C1 segment of cervical spinal cord (tissue), 14 donors: ENCODE measurements at regions not wholly inside any gene's neighbourhood (a gene's known extent, or its start where the extent isn't known, plus 50 kb on each side); places are given as distances from the start of the nearest gene placed in this dataset.
A peak's percentile ranks its signal among the peaks of the same experiment; 100 is the strongest.

ENCODE experiments used
- DNase-seq, 14 donors: peaks; one replicate each; lab custom pipeline; 2025; lab: John Stamatoyannopoulos, UW

DNA sequence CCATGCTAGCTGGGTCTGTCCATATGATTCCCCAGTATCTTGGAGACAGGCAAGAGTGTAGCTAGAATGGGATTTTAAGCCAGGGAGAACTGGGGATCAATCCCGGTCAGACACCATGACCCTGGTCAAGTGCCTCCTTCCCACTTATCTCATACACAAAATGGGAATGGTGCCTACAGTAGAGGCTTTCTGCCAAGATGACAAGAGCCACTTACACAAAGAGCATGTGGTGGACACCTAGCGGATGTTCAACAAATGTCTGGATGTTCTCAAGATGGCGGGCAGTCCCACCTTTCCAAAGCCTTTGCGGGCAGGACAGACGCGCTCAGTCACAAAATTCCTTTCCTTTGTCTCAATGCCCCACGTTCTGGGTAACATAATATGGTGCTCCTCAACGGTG, 57.3 kb downstream of the MAF start:
- no peak for DNase-seq

DNA sequence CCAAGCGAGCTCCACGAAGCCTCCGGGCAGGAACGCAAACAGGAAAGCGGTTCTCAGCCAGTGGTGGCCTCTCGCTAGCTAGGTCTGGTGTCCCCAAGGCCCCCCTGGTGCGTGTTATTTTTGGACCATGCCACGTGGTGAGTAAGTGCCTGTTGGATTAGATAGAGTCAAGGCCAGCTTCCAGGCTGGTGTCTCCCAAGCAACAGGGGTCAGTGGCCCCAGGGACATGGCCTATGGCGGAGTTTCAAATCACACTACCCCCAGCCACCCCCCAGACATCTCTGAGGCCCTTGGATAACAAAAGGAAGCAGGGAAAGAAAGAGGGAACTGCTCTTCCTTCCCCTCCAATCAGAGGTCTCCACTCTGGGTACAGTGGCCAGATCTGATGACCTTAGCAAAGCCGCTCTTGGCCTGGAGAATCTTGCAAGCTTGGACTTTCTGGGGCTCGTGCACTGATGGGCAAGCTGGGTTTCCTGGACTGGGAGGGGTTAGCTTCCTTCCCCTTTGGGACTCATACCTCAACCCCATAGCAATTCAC, 58.2 kb downstream of the MAF start:
- peak in 8 of 14 donors; percentile 29 to 70 (median 52) for DNase-seq

DNA sequence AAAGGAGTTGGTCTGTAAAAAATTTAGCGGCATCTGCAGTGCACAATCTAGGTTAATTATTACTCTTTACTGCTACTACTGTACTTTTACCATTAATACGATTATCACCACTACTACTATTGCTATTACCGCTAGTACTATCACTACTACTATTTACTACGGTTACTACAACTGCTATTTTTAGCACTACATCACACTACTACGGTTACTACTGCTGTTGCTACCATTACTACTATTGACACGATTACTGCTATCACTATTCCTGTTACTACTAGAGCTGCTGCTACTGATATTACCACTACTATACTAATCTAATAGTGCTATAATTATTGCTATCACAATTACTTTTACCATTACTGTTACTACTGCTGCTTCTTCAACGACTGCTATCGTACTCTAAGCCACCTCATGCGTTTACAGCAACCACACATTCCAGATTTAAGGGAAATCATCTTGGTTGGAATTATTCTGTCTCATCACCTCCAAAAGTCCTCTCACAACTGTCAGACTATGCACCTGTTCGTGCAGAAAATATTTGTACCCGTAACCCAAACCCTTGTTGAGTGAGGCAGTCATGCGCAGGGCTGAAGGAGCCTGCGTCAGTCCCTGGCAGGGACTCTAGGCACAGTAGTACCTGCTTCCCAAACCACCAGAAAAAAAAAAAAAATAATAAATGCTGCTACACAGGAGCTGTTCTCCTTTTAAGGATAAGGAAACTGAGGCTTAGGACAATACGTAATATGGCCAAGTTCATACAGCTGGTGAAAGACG, 59.5 kb downstream of the MAF start:
- no peak for DNase-seq

DNA sequence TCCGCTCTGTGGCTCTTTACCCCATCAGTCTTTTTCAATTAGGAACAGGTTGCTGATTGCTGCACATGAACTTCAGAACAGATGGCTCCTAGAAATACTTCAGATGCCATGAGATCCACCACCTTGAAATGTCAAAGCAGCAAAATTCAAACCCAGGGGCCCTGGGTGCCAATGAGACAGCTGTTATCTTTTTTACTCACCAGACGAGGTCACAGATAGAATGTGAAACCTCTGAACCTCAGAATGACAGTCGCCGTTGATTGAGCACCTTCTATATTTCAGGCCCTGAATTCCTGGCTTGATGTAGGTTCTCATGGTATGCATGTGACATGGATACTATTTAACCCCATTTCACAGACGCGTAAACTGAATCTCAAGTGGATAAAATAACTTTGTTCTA, 63.0 kb downstream of the MAF start:
- DNase-seq = no peak

DNA sequence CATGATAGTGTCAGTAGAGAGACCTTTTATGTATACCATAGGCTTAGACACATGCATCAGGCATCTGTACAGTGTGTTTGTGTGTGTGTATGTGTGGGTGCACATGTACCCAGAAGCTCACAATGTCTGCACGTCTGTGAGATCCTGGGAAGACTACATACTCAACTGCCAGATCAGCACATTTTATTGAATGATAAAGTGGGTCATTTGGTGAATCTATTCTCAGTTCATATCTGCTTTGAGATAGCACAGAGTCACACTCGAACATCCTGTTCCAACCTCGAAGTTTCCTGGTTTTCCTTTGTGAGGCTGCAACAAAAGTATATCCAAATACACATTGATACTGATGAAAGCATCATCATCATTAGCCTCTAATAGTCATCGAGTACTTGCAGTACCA, 63.6 kb downstream of the MAF start:
- DNase-seq = no peak

DNA sequence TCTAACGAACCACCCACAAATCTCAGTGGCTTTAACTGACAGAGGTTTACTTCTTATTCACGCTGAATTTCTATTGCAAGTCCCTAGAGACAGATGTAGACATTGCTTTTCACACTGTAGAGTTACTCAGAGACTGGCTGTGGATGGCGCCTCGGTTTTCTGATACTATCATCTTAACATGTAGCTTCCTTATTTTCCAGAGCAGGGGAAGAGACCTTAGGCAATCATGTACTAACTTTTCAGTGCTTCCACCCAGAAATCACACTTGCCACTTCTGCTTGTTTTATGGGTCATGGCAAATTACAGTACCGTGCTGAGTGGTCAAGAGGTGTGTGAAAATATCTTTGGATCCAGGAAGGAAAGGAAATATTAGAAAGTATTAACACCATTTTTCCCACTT, 65.4 kb downstream of the MAF start:
- DNase-seq = peak in 1 of 14 donors; percentile 3

DNA sequence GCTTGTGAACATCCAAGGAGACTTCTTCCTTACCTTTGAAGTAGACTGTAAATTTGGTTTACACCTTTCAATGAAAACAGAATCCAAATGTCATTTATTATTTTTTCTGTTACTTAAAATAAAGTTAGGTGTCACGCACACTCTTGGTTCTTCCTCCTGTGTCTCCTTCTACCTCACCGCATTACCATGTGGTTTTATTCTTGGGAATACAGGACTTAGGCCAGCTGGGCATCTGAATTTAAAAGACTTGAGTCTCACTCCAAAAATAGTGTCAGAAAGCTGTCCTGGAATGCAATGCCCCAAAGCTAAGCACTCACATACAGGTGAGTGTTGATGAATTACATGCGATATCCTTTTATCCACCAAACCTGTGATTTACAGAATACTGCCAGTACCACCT, 66.4 kb downstream of the MAF start:
- DNase-seq = no peak

DNA sequence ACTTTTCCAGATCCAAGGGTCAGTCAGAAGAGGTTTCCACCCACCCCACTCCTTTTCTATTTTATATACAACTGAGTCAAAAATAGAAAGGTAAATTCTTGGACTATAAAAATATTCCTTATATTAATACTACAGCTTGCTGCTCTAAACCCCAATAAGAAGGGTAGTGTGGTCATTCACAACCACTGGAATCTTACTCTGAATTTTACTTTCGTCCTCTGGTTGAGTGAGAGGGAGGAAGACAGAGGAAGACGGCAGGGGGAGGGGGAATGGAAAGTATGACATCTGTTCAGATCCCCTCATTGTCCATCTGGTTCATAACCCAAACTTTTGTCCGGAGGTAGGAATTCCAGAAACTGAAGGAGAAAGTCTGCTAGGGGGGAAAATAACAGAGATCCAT, 67.2 kb downstream of the MAF start:
- no peak for DNase-seq

DNA sequence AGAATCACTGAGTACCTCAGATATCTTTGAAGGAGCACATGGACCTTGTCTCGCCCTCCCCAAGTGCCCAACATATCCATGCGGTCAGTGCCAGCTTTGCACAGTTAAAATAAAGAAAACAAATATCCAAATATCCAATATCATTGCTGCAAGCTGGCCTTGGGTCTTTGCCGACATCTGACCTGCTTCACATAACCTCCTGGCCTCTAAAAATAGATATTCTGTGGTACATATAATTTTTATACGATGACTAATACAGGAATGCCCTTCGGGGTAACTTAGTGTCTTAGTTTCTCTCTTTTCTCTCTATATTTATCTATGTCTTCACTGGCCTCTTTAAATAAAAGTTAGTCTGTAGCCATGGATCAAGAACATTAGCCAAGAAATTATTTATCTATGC, 67.8 kb downstream of the MAF start:
- DNase-seq = no peak

DNA sequence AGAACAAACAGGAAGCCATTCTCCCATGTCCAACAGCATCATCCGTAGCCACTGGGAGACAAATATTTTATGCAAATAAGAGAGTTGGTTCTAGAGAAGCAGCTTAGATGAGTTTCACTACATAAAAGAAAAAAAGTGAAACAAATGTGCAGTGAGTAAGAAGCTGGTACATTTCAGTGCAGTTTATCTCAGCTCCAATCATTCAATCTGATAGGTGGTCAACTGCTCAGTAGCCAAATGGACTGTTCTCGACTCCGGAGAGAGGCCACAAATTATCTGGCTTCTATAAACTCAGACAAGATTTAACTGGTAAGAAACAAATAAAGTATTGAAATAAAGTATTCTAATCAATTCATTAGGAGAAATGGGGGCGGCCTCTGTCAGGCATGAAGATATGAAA, 68.3 kb downstream of the MAF start:
- no peak for DNase-seq

DNA sequence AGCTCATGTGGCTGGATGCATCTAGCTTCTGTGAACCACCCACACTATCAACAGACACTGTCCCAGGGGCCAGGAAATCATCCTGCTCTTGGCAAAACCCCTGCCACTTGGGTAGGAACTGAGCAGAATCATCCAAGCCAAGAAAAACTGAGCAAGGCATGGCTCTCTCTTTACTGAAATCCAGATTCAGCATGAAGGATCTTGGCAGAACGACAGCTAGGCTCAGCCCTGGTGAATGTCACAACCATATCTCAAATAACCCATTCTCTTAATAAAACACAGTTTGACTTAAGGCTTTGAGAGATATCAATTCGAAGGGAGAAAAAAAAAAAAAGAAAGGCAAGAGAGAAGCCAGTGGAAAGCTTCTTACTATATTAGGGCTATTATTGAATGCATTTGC, 72.2 kb downstream of the MAF start:
- peak in 2 of 14 donors; percentile 2 to 45 for DNase-seq

DNA sequence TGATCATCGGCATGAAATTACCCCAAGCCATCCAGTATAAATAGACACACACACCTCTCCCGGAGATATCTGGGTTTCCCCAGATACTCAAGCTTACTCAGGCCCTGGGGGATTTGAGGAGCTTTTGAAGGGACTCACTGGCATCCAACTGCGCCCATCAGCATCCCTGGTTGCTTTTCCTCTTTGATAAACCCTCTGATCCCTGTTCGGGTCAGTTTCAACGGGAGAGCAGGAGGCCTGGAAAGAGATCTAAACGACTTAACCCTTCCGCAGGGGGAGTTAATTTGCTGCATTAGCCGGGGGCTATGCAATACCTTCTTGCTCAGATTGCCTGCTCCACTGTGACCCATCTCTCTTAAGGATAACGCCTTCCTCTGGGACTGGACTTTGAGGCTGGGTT, 76.6 kb downstream of the MAF start:
- no peak for DNase-seq

DNA sequence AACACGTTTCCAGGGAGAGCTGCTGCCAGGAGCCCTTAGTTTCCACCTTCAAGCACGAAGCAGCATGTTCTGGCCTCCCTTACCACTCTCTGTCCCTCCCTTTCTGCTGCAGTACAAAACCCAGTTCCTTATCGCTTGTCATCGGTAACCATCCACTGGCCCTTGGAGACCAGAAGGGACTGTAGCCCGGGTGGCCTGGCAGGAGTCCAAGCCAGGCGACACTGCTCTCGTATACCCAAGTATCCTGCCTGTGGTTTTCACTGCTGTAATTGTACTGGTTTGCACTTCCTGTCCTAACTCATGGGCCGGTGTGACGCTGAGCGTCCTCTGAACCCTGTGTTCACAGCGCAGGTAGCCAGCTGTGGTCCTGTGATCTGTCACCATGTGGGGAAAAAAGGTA, 81.1 kb downstream of the MAF start:
- peak in 2 of 14 donors; percentile 8 to 32 for DNase-seq

DNA sequence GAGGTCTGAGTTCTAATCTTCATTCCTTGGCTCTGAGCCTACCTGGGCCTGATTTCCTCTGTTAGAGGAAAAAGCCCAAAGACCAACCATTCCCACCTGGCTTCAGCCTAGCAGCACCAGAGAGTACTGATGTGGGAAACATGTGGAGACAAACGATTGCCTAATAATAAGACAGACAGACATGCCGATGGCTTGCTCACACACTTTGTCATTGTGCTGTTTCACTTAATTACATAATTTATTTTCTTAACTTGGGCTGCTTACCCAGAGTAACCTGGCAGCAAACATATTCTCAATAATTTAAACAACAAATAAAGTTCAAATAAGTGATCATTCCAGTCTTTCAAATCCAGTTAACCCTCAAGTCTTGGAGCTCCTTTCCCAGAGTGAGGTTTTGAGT, 83.4 kb downstream of the MAF start:
- DNase-seq = no peak

DNA sequence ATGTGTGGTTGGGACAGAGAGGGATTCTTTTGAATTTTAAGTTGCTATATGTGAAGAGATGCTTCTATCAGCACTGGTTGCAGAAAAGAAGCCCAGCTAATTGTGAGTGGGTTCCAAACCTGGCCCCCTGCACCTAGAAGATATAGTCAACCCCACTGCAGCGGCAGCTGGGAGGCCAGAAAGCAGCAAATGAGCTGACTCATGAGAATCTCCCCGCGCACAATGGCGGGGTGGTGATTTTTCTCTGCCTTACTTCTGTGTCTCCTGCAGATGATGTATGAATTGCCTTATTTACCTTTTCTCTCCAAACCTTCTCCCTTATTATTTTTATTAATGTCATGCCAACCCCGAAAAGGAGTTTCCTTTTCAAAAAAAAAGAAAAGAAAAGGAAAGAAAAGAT, 89.7 kb downstream of the MAF start:
- DNase-seq = no peak

DNA sequence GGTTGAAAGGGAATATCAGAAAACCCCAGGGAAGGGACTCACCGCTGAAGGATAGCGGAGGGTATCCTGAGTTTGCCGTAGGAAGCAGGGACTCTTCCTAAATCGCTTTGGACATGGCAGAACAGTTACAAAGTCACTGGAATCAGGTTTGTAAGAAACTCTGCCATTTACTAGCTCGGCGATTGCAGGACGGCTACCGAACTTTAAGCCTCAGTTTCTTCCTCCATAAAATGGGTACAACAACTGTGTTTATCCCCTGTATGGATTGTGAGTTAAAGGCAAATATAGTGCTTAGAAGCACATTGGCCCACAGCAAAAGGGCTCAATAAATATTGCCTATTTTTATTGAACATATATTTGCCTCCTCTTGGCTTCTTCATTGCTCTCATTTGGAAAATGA, 90.6 kb downstream of the MAF start:
- no peak for DNase-seq

DNA sequence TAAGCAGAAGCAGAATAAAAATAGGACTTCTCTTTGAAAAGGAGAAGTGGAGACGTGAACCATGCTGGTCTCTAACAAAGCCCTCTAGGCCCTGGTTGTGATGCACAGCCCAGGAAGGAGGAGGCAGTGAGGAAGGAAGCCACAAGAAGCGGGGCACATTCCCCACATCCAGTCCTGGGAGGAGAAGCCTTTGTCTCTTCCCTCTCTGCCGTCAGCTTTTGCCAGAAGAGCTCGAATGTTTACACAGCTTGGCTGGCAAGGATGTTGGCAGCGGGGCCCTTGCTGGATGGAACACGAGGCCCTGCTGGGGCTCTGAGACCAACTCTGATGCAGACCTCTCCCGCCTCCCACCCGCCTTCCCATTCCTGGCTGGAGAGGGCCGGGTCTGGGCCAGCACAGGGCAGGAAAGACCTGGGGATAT, 91.3 kb downstream of the MAF start:
- peak; percentile 5 to 100 (median 62) for DNase-seq

DNA sequence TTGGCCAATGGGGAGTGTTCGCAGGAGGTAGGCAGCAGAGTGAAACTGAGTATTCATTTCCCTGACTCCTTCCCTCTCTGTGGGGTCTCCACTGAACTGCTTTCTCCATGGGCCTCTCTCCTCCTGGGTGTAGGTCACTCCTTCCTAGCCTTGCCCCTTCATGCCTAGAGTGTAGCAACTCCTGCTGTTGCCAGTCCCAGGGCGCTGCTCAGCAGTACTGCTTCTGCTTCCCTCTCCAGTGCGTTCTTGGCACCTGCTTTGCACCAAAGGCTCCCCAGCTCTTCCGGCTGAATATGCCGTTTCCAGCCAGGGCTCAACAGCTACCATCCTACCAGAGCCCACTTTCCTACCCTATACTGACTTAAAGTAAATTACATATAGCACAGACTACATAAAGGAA, 92.2 kb downstream of the MAF start:
- DNase-seq = peak in 1 of 14 donors; percentile 54

DNA sequence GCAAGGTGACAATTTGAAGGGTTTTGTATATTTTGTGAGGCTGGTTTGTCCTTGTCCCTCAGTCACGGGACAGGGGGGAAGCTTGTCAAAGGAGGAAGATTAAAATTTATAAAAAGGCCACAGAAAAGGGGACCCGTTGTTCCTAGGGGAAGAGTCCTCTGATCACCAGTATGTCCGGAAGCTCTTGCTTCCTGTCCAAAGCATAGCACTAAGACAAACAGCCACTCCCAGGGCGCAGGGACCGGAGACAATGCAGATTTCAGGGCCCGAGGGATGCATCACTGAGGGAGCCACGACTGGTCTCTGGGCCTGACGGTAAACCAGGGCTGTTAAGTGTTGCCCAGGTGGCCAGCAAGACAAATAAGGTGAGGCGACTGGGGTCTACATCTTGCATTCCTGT, 95.2 kb downstream of the MAF start:
- DNase-seq = no peak

DNA sequence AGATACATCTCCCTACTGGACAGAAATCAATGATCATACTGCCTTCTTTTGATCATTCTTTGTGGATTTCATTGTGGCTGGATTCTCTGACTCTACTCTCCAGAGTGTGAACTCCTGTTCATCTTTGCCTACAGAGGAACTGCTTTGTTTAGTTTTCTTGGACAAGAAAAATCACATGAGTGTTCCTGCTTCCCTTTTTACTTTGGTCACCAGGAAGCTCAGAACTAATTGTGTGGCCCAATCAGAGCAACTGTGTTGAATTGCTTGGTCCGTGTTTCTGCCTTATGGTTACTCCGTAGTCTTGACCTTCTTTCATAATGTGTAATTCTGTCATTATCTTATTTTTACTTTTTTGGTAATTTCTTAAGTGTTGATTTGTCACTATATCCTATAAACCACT, 97.0 kb downstream of the MAF start:
- DNase-seq = no peak

DNA sequence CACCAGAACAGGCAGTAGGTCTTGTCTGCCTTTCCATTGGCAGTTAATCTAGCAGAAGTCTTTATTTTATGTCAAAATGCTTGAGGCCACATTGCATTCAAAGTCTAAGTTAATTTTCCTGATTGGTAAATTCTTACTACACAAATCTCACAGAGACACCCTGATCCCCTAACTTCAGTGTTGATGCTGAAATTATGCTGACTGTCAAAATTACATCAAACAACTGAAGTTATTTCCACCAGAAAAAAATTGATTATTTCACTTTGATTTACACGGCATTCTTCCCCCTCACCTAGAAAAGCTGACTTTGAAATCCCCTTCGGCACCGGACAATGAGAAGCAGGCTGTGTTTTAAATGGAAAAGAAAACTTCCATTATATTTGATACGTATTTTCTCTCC, 99.1 kb downstream of the MAF start:
- no peak for DNase-seq

DNA sequence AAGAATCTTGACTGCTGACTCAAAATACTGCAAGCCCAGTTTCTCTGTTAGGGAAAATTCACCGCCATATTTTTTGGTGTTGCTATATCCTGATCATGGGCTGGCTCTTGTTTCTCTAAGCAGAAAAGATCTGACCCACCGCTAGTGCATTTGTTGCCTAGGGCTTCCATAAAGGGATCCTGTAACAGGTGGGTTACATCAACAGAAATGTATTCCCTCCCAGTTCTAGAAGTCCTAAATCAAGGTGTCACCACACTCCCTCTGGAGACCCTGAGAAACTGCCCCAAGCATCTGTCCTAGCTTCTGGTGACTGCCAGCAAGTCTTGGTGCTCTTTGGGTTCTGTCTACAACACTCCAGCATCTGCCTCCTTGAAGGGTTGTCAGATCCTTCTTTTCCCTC, 99.7 kb downstream of the MAF start:
- DNase-seq = no peak

DNA sequence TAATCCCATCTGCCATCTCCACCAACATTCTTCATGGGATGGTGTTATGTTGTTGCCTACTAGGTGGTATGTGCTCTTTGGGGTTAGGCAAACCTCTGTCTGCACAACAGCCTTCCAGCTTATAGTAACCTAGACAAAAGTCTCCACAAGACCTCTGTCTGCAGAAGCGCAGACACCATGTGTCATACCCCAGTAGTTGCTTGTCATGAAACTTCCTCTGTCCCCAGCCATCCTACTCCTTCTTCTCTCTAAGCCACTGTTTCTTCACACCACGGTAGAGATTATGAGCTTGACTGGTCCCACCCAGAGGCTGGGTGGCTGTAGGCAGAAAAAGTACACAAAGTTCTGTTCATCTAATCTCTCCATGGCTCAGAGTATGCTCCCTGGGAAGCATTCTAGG, 100.3 kb downstream of the MAF start:
- DNase-seq = no peak

DNA sequence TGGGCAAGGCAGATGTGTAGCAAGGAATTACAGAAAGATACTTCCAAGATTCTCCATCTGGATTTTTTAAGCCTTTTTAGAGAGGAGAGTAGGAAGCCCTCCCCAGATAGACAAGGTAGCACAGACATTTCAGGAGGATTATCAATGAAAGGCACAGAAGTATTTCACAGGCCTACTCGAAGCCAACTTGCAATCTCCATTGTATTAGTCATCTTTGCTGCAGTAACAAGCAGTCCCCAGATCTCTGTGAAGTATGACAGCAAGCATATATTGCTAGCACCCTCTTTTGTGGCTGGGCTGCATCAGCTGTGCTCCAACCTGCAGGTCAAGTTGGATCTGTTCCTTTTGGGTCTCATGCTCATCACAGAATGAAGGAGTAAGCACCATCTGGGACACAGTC, 101.6 kb downstream of the MAF start:
- DNase-seq = no peak
